Stomach (tissue), 4 donors: ENCODE measurements at regions not wholly inside any gene's neighbourhood (a gene's known extent, or its start where the extent isn't known, plus 50 kb on each side); places are given as distances from the start of the nearest gene placed in this dataset.

Experiments
- POLR2A ChIP-seq, 4 donors: fragments of 450-650 bp; IDR thresholded peaks; one replicate each; pipeline ENCODE4 v1.6.1; 2016; ENCODE audit warnings: antibody characterized with exemption in 4 of 4, control low read depth in 2 of 4, mild to moderate bottlenecking in 1 of 4, moderate library complexity in 1 of 4
- TF ChIP-seq, protein P1 (sequence below), 7 experiments: fragments of 450-650 bp in 4 of 7; fragments of 200-600 bp in 3 of 7; sonication (generic) in 3 of 7; IDR thresholded peaks; one replicate each; pipeline ENCODE4 v1.5.1; 2016 to 2019; ENCODE audit warnings: antibody characterized with exemption in 7 of 7, control low read depth in 2 of 7, mild to moderate bottlenecking in 1 of 7

DNA sequence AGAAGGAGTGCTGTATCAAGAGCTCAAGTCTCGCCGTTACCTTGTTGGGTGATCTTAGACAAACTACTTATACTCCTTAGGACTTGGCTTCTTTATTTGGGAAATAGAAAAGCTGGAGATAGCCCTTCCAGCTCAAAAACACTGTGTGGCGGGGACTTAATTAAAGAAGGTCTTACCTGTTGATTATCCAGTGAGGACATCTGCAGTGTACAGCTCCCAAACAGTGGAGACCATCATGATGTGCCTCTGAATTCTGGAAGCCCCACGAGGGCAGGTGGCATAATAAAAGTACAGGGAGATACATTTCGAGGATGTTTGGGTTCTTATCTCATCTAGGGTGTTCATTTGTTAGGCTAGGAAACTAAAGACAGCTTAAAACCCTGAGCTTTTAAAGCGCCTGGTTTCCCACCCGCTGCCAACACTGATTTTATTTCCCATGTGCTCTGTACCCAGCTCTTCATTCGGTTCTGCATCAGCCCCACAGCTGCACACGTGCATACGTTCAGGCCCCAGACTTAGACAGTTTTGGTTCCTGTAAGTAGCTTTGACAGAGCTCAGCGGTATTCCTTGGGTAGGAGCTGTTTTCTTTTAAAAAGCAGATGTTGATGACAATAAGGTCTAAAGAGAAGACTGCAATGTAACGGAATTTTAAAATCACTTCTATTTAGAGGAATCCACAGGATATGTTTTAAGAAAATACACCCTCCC, 80.5 kb upstream of the SIX2 start:
- TF ChIP-seq, protein P1, sequence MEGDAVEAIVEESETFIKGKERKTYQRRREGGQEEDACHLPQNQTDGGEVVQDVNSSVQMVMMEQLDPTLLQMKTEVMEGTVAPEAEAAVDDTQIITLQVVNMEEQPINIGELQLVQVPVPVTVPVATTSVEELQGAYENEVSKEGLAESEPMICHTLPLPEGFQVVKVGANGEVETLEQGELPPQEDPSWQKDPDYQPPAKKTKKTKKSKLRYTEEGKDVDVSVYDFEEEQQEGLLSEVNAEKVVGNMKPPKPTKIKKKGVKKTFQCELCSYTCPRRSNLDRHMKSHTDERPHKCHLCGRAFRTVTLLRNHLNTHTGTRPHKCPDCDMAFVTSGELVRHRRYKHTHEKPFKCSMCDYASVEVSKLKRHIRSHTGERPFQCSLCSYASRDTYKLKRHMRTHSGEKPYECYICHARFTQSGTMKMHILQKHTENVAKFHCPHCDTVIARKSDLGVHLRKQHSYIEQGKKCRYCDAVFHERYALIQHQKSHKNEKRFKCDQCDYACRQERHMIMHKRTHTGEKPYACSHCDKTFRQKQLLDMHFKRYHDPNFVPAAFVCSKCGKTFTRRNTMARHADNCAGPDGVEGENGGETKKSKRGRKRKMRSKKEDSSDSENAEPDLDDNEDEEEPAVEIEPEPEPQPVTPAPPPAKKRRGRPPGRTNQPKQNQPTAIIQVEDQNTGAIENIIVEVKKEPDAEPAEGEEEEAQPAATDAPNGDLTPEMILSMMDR (IDR thresholded peaks at IDR 0.05) = no peak
- TF ChIP-seq POLR2A (IDR thresholded peaks at IDR 0.05) = no peak
